Ovary (tissue), 7 donors: ENCODE measurements at regions not wholly inside any gene's neighbourhood (a gene's known extent, or its start where the extent isn't known, plus 50 kb on each side); places are given as distances from the start of the nearest gene placed in this dataset.

Experiments
- DNase-seq, 5 donors: peaks; one replicate each; pipeline ENCODE4 v3.0.0-alpha.2; 2019 to 2020
- H3K27ac ChIP-seq, 2 donors: fragments of 200-600 bp; one replicate each; pipeline versions ENCODE4 v1.5.1 to v1.8.0; 2019 to 2022
- H3K27me3 ChIP-seq: fragments of 200-600 bp; one replicate; pipeline ENCODE4 v1.8.0; 2022
- H3K36me3 ChIP-seq: fragments of 200-600 bp; sonication (generic); one replicate; pipeline ENCODE4 v1.5.1; 2019
- H3K4me1 ChIP-seq: one replicate; pipeline ENCODE4 v1.8.1; 2013; ENCODE audit warnings: mild to moderate bottlenecking, moderate library complexity; ENCODE audit not compliant: insufficient read depth
- H3K4me3 ChIP-seq: fragments of 200-600 bp; sonication (generic); one replicate; pipeline ENCODE4 v1.5.1; 2017
- H3K9me3 ChIP-seq, 2 donors: fragments of 200-600 bp in 1 of 2; sonication (generic) in 1 of 2; one replicate each; pipeline versions ENCODE4 v1.5.1 to v1.8.1; 2013 to 2019; ENCODE audit warnings: mild to moderate bottlenecking in 1 of 2, moderate library complexity in 1 of 2
- EP300 ChIP-seq: sonication (generic); formaldehyde crosslinking; IDR thresholded peaks from one replicate; pipeline ENCODE4 v1.6.1; 2017; ENCODE audit warnings: antibody characterized with exemption
- POLR2A ChIP-seq: fragments of 450-650 bp; IDR thresholded peaks from one replicate; pipeline ENCODE4 v1.6.1; 2017; ENCODE audit warnings: antibody characterized with exemption, mild to moderate bottlenecking, moderate library complexity
- WGBS, 3 donors: extraction: QIAGEN DNeasy Blood & Tissue Kit in 1 of 3; methylation state at CpG; one replicate each; pipeline versions ENCODE4 v1.1.5 to v1.1.7; 2013 to 2017; 5-methylcytosine and 5-hydroxymethylcytosine counted together
- intact Hi-C, 4 donors: fragments of 100-400 bp; cut with DNase I; formaldehyde crosslinking; loops; one replicate each; pipeline versions ENCODE4 v1.11.0 to v1.15.1; 2022 to 2023
- TF ChIP-seq, protein P1 (sequence below), 3 donors: fragments of 450-650 bp in 2 of 3; fragments of 200-600 bp in 1 of 3; IDR thresholded peaks; one replicate each; pipeline versions ENCODE4 v1.5.1 to v1.8.0; 2016 to 2022; ENCODE audit warnings: antibody characterized with exemption in 3 of 3, mild to moderate bottlenecking in 1 of 3
- donor health status: DM: no; HTN: no; CAD: no; lungs with moderate emphysema.
- donor health status: DM: no; HTN: no; CAD: no.
- donor health status: Bipolar disorder and iron deficiency.
- donor health status: DM: no; HTN: no; CAD: no.
- donor health status: DM: yes; HTN: yes; CAD: no.

DNA sequence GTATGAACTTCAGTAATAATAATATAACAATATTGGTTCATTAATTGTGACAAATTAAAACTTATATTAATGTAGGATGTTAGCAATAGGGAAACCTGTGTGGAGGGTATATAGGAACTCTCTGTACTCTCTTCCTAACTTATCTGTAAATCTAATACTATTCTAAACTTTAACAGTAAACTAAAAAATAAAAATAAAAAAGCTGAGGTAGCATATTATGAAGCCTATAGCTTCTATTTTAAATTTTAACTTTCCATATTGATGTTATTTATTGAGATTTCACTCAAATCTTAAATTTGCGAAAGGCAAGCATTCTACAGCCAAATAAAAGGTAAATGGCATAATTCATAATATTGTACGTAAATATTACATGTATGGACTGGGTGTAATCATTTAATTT lies 326.4 kb downstream of the MEI4 start:
- no peaks in the 10 kb centered on the region for H3K4me1 ChIP-seq
- H3K4me3 ChIP-seq, result no peak overlapping the region
- no peaks in the 10 kb centered on the region for H3K36me3 ChIP-seq
- no peaks in the 10 kb centered on the region for H3K9me3 ChIP-seq
- no peak overlapping the region for H3K27ac ChIP-seq
- 83 to 88% (median 86%) methylated on average over 2 of the region's 2 CpGs for WGBS, 3 donors
- no peak for TF ChIP-seq EP300
- TF ChIP-seq POLR2A, result no peak
- TF ChIP-seq, protein P1, sequence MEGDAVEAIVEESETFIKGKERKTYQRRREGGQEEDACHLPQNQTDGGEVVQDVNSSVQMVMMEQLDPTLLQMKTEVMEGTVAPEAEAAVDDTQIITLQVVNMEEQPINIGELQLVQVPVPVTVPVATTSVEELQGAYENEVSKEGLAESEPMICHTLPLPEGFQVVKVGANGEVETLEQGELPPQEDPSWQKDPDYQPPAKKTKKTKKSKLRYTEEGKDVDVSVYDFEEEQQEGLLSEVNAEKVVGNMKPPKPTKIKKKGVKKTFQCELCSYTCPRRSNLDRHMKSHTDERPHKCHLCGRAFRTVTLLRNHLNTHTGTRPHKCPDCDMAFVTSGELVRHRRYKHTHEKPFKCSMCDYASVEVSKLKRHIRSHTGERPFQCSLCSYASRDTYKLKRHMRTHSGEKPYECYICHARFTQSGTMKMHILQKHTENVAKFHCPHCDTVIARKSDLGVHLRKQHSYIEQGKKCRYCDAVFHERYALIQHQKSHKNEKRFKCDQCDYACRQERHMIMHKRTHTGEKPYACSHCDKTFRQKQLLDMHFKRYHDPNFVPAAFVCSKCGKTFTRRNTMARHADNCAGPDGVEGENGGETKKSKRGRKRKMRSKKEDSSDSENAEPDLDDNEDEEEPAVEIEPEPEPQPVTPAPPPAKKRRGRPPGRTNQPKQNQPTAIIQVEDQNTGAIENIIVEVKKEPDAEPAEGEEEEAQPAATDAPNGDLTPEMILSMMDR (IDR thresholded peaks at IDR 0.05), result no peak
- DNase-seq, result no peak
- H3K27me3 ChIP-seq, result no peaks in the 10 kb centered on the region
- intact Hi-C loops, result no loop called here

DNA sequence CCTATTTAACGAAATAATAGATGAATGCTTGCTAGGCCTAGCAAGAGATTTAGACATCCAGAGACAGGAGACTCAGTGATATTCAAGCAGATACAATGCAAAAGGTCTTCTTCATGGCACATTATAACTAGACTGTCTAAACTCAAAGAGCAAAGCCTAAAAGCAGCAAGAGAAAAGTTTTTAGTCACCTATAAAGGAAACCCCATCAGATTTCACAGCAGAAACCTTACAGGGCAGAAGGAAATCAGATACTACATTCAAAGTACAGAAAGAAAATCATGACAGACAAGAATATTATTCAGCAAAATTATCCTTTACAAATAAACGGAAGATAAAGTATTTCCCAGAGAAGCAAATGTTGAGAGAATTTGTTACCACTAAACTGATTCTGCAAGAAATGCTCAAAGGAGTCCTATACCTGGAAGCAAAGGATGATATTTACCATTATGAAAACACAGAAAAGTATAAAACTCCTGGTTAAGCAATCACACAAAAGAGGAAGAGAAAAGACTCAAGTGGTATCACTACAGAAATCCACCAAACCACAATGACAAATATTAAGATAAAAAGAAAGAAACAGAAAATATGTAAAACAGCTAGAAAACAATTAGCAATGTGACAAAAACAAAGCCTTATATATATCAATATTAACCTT lies 333.7 kb downstream of the MEI4 start:
- H3K36me3 ChIP-seq, result no peaks in the 10 kb centered on the region
- H3K4me1 ChIP-seq, result no peaks in the 10 kb centered on the region
- no peaks in the 10 kb centered on the region for H3K27me3 ChIP-seq
- intact Hi-C loops, result no loop called here
- TF ChIP-seq, protein P1 (IDR thresholded peaks at IDR 0.05), result no peak
- TF ChIP-seq POLR2A (no peak), EP300 (no peak)
- no peak overlapping the region for H3K4me3 ChIP-seq
- 82 to 87% (median 86%) methylated on average over 2 of the region's 2 CpGs for WGBS, 3 donors
- no peak for DNase-seq
- no peak overlapping the region for H3K27ac ChIP-seq
- no peaks in the 10 kb centered on the region for H3K9me3 ChIP-seq

DNA sequence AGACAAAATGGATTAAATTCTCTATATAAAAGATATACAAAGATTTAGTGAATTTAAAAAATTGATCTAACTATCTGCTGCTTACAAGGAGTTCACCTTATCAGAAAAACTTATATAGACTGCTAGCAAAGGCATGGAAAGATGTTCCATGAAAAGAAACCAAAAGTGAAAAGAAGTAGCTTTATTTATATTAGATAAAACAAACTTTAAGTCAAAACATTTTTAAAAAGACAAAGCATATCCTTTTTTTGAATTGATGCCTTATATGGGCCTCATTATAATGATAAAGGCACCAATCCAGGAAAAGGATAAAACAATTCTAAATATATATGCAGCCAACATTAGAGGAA lies 334.2 kb downstream of the MEI4 start:
- no peak for TF ChIP-seq EP300
- TF ChIP-seq, protein P1 (IDR thresholded peaks at IDR 0.05), result no peak
- TF ChIP-seq POLR2A, result no peak
- no peaks in the 10 kb centered on the region for H3K9me3 ChIP-seq
- DNase-seq, result no peak
- no peaks in the 10 kb centered on the region for H3K36me3 ChIP-seq
- H3K4me3 ChIP-seq, result no peak overlapping the region
- H3K27ac ChIP-seq, result no peak overlapping the region
- H3K27me3 ChIP-seq, result no peaks in the 10 kb centered on the region
- intact Hi-C loops, result no loop called here
- no peaks in the 10 kb centered on the region for H3K4me1 ChIP-seq

DNA sequence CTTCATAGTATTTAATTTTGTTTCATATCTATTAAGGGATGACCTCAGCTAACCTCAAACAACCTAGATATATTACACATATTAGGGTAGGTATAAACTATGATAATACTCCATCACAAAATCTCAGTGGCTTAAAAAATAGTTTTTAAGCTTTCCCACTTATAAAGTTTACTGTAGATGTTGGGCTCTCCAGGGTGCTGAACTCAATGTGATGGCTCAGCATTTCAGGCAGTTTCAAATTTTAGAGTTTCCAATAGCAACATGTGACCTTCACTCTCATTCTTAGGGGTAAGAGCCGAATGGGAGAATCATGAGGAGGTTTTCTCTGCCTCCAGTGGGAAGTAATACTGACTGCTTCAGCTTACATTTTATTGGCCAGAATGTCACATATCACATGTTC lies 357.3 kb downstream of the MEI4 start:
- intact Hi-C loops, result no loop called here
- Histone ChIP-seq H3K4me1 (no peaks in the 10 kb centered on the region), H3K27me3 (no peaks in the 10 kb centered on the region), H3K36me3 (no peaks in the 10 kb centered on the region), H3K9me3 (no peaks in the 10 kb centered on the region), H3K4me3 (no peak overlapping the region), H3K27ac (no peak overlapping the region)
- DNase-seq, result no peak
- 5 to 48% (median 7%) methylated on average over 1 of the region's 1 CpG for WGBS, 3 donors
- TF ChIP-seq, protein P1 (IDR thresholded peaks at IDR 0.05), result no peak
- no peak for TF ChIP-seq EP300
- TF ChIP-seq POLR2A, result no peak
